HEK293T (cell line): ENCODE measurements at regions not wholly inside any gene's neighbourhood (a gene's known extent, or its start where the extent isn't known, plus 50 kb on each side); places are given as distances from the start of the nearest gene placed in this dataset.

Experiments
- CTCF ChIA-PET: fragments of 350-600 bp; formaldehyde crosslinking; extraction: SDS; loops from one replicate; lab custom pipeline; 2021; ENCODE audit warnings: antibody characterized with exemption, inconsistent platforms; lab: Yijun Ruan, JAX
- POLR2A ChIA-PET: fragments of 350-600 bp; formaldehyde crosslinking; extraction: SDS; loops from one replicate; lab custom pipeline; 2020; ENCODE audit warnings: antibody characterized with exemption, inconsistent platforms; lab: Yijun Ruan, JAX
- DNase-seq: peaks from one replicate; pipeline ENCODE4 v3.0.0; 2012; ENCODE audit warnings: mixed read lengths; ENCODE audit errors: extremely low spot score
- ARNT ChIP-seq: fragments of 450-650 bp; IDR thresholded peaks from 2 replicates; pipeline ENCODE4 v1.6.1; 2017; ENCODE audit warnings: mild to moderate bottlenecking
- BHLHE40 ChIP-seq: fragments of 450-650 bp; IDR thresholded peaks from 2 replicates; pipeline ENCODE4 v1.6.1; 2016; ENCODE audit warnings: mild to moderate bottlenecking, moderate library complexity, borderline replicate concordance
- CTBP1 ChIP-seq: fragments of 450-650 bp; IDR thresholded peaks from 2 replicates; pipeline ENCODE4 v1.6.1; 2016; ENCODE audit warnings: borderline replicate concordance
- ELF4 ChIP-seq: fragments of 450-650 bp; IDR thresholded peaks from 2 replicates; pipeline ENCODE4 v1.6.1; 2017; ENCODE audit warnings: antibody characterized with exemption
- FOXA1 ChIP-seq: fragments of 450-650 bp; IDR thresholded peaks from 2 replicates; pipeline ENCODE4 v1.6.1; 2016; ENCODE audit warnings: mild to moderate bottlenecking
- FOXK2 ChIP-seq: fragments of 450-650 bp; IDR thresholded peaks from 2 replicates; pipeline ENCODE4 v1.6.1; 2016; ENCODE audit warnings: mild to moderate bottlenecking
- FOXM1 ChIP-seq: fragments of 450-650 bp; IDR thresholded peaks from 2 replicates; pipeline ENCODE4 v1.6.1; 2017; ENCODE audit warnings: mild to moderate bottlenecking, borderline replicate concordance
- HDGF ChIP-seq: fragments of 450-650 bp; IDR thresholded peaks from 2 replicates; pipeline ENCODE4 v1.6.1; 2017; ENCODE audit warnings: antibody characterized with exemption, borderline replicate concordance
- L3MBTL2 ChIP-seq: fragments of 450-650 bp; conservative IDR thresholded peaks from 2 replicates; pipeline ENCODE4 v1.6.1; 2016; ENCODE audit warnings: mild to moderate bottlenecking
- LEF1 ChIP-seq: fragments of 450-650 bp; IDR thresholded peaks from 2 replicates; pipeline ENCODE4 v1.6.1; 2017; ENCODE audit warnings: mild to moderate bottlenecking, borderline replicate concordance
- NFRKB ChIP-seq: fragments of 450-650 bp; IDR thresholded peaks from 2 replicates; pipeline ENCODE4 v1.6.1; 2016; ENCODE audit warnings: mild to moderate bottlenecking, moderate library complexity
- PKNOX1 ChIP-seq: fragments of 450-650 bp; IDR thresholded peaks from 2 replicates; pipeline ENCODE4 v1.6.1; 2016
- SP1 ChIP-seq: fragments of 450-650 bp; IDR thresholded peaks from 2 replicates; pipeline ENCODE4 v1.6.1; 2017
- SUZ12 ChIP-seq: fragments of 450-650 bp; IDR thresholded peaks from 2 replicates; pipeline ENCODE4 v1.6.1; 2016; ENCODE audit warnings: mild to moderate bottlenecking
- TARDBP ChIP-seq: fragments of 450-650 bp; IDR thresholded peaks from 2 replicates; pipeline ENCODE4 v1.6.1; 2016
- ZNF384 ChIP-seq: fragments of 450-650 bp; IDR thresholded peaks from 2 replicates; pipeline ENCODE4 v1.6.1; 2016

GRCh38 chr18:22314420-22314819 lies 103.3 kb downstream of the CTAGE1 start:
- ChIA-PET CTCF (no interaction called here), POLR2A (no interaction called here)
- DNase-seq: no peak
- no peak for TF ChIP-seq SUZ12
- no peak for TF ChIP-seq ARNT
- TF ChIP-seq L3MBTL2: no peak

GRCh38 chr18:22314001-22314400 lies 103.7 kb downstream of the CTAGE1 start:
- TF ChIP-seq LEF1: no peak
- no peak for TF ChIP-seq ZNF384
- TF ChIP-seq CTBP1: no peak
- no peak for TF ChIP-seq ELF4
- no peak for TF ChIP-seq FOXA1
- no peak for TF ChIP-seq HDGF
- TF ChIP-seq FOXK2: no peak
- no peak for TF ChIP-seq PKNOX1
- no peak for TF ChIP-seq NFRKB
- TF ChIP-seq L3MBTL2: no peak
- TF ChIP-seq TARDBP: no peak
- no peak for TF ChIP-seq ARNT
- no peak for TF ChIP-seq SUZ12
- TF ChIP-seq FOXM1: no peak
- TF ChIP-seq BHLHE40: no peak
- no peak for TF ChIP-seq SP1
- no peak for DNase-seq
- ChIA-PET CTCF (no interaction called here), POLR2A (no interaction called here)

GRCh38 chr18:22311301-22311700 lies 106.4 kb downstream of the CTAGE1 start:
- no peak for DNase-seq
- CTCF ChIA-PET: no interaction called here
- TF ChIP-seq SP1 (no peak), HDGF (no peak), ARNT (no peak), L3MBTL2 (no peak), ELF4 (no peak), BHLHE40 (no peak), TARDBP (no peak), SUZ12 (no peak), FOXA1 (no peak), CTBP1 (no peak), LEF1 (no peak), FOXK2 (no peak), NFRKB (no peak), PKNOX1 (no peak), ZNF384 (no peak), FOXM1 (no peak)
- POLR2A ChIA-PET: no interaction called here

- ChIA-PET CTCF (interaction anchor here (0.5 kb wide), 1 partner anchor 430 kb away, joined by 5 read pairs; no protein-coding TSS in a partner anchor), POLR2A (interaction anchor here (1.1 kb wide), 1 partner anchor 140 kb away, joined by 3 read pairs; the partner anchor contains the start of gene GATA6)
These were observed 108.5 kb downstream of the CTAGE1 start for GRCh38 chr18:22309191-22309590.

GRCh38 chr18:22307528-22307927 lies 110.2 kb downstream of the CTAGE1 start:
- CTCF ChIA-PET: no interaction called here
- no peak for TF ChIP-seq HDGF
- TF ChIP-seq ZNF384: no peak
- no peak for TF ChIP-seq FOXA1
- no peak for TF ChIP-seq ELF4
- no peak for TF ChIP-seq BHLHE40
- TF ChIP-seq NFRKB: no peak
- no peak for TF ChIP-seq LEF1
- TF ChIP-seq ARNT: no peak
- POLR2A ChIA-PET: no interaction called here
- no peak for DNase-seq

More at GRCh38 chr18:22309191-22309590, 108.5 kb downstream of the CTAGE1 start:
- no peak for DNase-seq
- TF ChIP-seq L3MBTL2: no peak
- TF ChIP-seq FOXM1: no peak
- no peak for TF ChIP-seq LEF1
- no peak for TF ChIP-seq ARNT
- TF ChIP-seq NFRKB: no peak
- TF ChIP-seq SP1: no peak
- TF ChIP-seq CTBP1: no peak
- TF ChIP-seq ELF4: no peak
- no peak for TF ChIP-seq FOXA1
- TF ChIP-seq ZNF384: no peak
- TF ChIP-seq HDGF: no peak
- no peak for TF ChIP-seq SUZ12
- no peak for TF ChIP-seq PKNOX1
- no peak for TF ChIP-seq BHLHE40
- no peak for TF ChIP-seq FOXK2
- no peak for TF ChIP-seq TARDBP

- no peak for DNase-seq
- TF ChIP-seq FOXA1 (no peak), SP1 (no peak), L3MBTL2 (no peak), ELF4 (no peak), TARDBP (no peak), ZNF384 (no peak), BHLHE40 (no peak)
- CTCF ChIA-PET: interaction anchor here (0.6 to 0.7 kb wide), 2 partner anchors 259 to 1145 kb away, joined by 3 to 4 read pairs; no protein-coding TSS in a partner anchor
- POLR2A ChIA-PET: no interaction called here
These were observed 113.8 kb downstream of the CTAGE1 start for GRCh38 chr18:22303927-22304326.
